ENCODE measurements at regions not wholly inside any gene's neighbourhood (a gene's known extent, or its start where the extent isn't known, plus 50 kb on each side); places are given as distances from the start of the nearest gene placed in this dataset.

- H3K4me2 ChIP-seq (ENCODE audit: low read length), result no peak overlapping the region
- no peaks in the 10 kb centered on the region for H3K4me1 ChIP-seq (ENCODE audit: control insufficient read depth in 1 of 2, insufficient read depth in 2 of 2, low read length in 2 of 2)
- H3K27ac ChIP-seq (ENCODE audit: low read depth, low read length), result no peak overlapping the region
- TF ChIP-seq FOSL1 (IDR thresholded peaks at IDR 0.05; ENCODE audit: low read depth) (no peak), EZH2 (IDR thresholded peaks at IDR 0.05) (no peak), TCF7L2 (IDR thresholded peaks at IDR 0.05; ENCODE audit: borderline replicate concordance, extremely low read depth, insufficient read depth, insufficient read length) (no peak), CEBPB (IDR thresholded peaks at IDR 0.05; ENCODE audit: low read depth) (no peak), POLR2A (IDR thresholded peaks at IDR 0.05; ENCODE audit: borderline replicate concordance, extremely low read depth, insufficient read depth, insufficient read length) (no peak), EGR1 (IDR thresholded peaks at IDR 0.05; ENCODE audit: low read depth) (no peak), POLR2AphosphoS5 (IDR thresholded peaks at IDR 0.05; ENCODE audit: low read depth, low read length) (no peak), SIN3A (IDR thresholded peaks at IDR 0.05; ENCODE audit: low read depth) (no peak)
- TF ChIP-seq, protein P1, sequence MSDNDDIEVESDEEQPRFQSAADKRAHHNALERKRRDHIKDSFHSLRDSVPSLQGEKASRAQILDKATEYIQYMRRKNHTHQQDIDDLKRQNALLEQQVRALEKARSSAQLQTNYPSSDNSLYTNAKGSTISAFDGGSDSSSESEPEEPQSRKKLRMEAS (IDR thresholded peaks at IDR 0.05), result no peak
- H3K9me3 ChIP-seq (ENCODE audit: control insufficient read depth in 1 of 2, insufficient read depth in 1 of 2, low read depth in 1 of 2, low read length in 2 of 2), result peaks cover 6 to 11% of the 10 kb centered on the region in 2 experiments; a peak in 2 of 4 replicates
- no peaks in the 10 kb centered on the region for H3K27me3 ChIP-seq (ENCODE audit: insufficient read depth, low read length)
- POLR2A ChIA-PET, result no interaction called here
- no peaks in the 10 kb centered on the region for H3K36me3 ChIP-seq (ENCODE audit: control insufficient read depth in 1 of 2, insufficient read depth in 2 of 2, low read length in 2 of 2)
- H3K4me3 ChIP-seq (replicated peaks in 1 of 2; ENCODE audit: low read depth in 1 of 2, low read length in 2 of 2), result no peak overlapping the region
- BruUV-seq (replicated peaks), result no TSS peak
- intact Hi-C loops (cut with micrococcal nuclease), result no loop called here
- no peaks in the 10 kb centered on the region for H4K20me1 ChIP-seq (ENCODE audit: insufficient read depth)
- H3K79me2 ChIP-seq (ENCODE audit: insufficient read depth, low read length), result no peaks in the 10 kb centered on the region
- ATAC-seq (no peak), DNase-seq (ENCODE audit: low read depth, low spot score) (no peak)
- H3K9ac ChIP-seq (ENCODE audit: low read length), result no peak overlapping the region
- H2AFZ ChIP-seq (ENCODE audit: low read depth, low read length, poor library complexity, severe bottlenecking), result no peak overlapping the region
- RAD21 ChIA-PET (ENCODE audit: low non-redundant PET in 1 of 2, low total read pairs in 2 of 2, uncharacterized antibody in 2 of 2, unreplicated experiment in 2 of 2), result no interaction called here
- H3K9me2 ChIP-seq (ENCODE audit: insufficient read depth), result no peaks in the 10 kb centered on the region
- CTCF ChIA-PET, result no interaction called here
Observed at GRCh38 chr2:184532551-184532950, 65.8 kb upstream of the ZNF804A start.

GRCh38 chr2:184534986-184535385 is 63.3 kb upstream of the ZNF804A start:
- intact Hi-C loops (cut with micrococcal nuclease), result no loop called here
- Histone ChIP-seq H3K79me2 (ENCODE audit: insufficient read depth, low read length) (no peaks in the 10 kb centered on the region), H3K4me2 (ENCODE audit: low read length) (no peak overlapping the region), H3K9me3 (ENCODE audit: control insufficient read depth in 1 of 2, insufficient read depth in 1 of 2, low read depth in 1 of 2, low read length in 2 of 2) (no peaks in the 10 kb centered on the region), H2AFZ (ENCODE audit: low read depth, low read length, poor library complexity, severe bottlenecking) (no peak overlapping the region), H3K27me3 (ENCODE audit: insufficient read depth, low read length) (no peaks in the 10 kb centered on the region), H3K9ac (ENCODE audit: low read length) (no peak overlapping the region), H3K36me3 (ENCODE audit: control insufficient read depth in 1 of 2, insufficient read depth in 2 of 2, low read length in 2 of 2) (no peaks in the 10 kb centered on the region), H3K4me3 (replicated peaks in 1 of 2; ENCODE audit: low read depth in 1 of 2, low read length in 2 of 2) (no peak overlapping the region), H3K4me1 (ENCODE audit: control insufficient read depth in 1 of 2, insufficient read depth in 2 of 2, low read length in 2 of 2) (no peaks in the 10 kb centered on the region), H3K9me2 (ENCODE audit: insufficient read depth) (no peaks in the 10 kb centered on the region), H3K27ac (ENCODE audit: low read depth, low read length) (no peak overlapping the region), H4K20me1 (ENCODE audit: insufficient read depth) (no peaks in the 10 kb centered on the region)
- ChIA-PET RAD21 (ENCODE audit: low non-redundant PET in 1 of 2, low total read pairs in 2 of 2, uncharacterized antibody in 2 of 2, unreplicated experiment in 2 of 2) (no interaction called here), POLR2A (no interaction called here), CTCF (no interaction called here)
- BruUV-seq (replicated peaks), result no TSS peak
- no peak for DNase-seq (ENCODE audit: low read depth, low spot score)
- no peak for ATAC-seq
- TF ChIP-seq REST (IDR thresholded peaks at IDR 0.05; ENCODE audit: low read depth), result no peak
- no peak for TF ChIP-seq CBX3 (IDR thresholded peaks at IDR 0.05; ENCODE audit: low read depth)
- TF ChIP-seq EZH2phosphoT487 (IDR thresholded peaks at IDR 0.05; ENCODE audit: borderline replicate concordance), result no peak
- TF ChIP-seq ZFX (IDR thresholded peaks at IDR 0.05), result no peak
- TF ChIP-seq YY1 (IDR thresholded peaks at IDR 0.05; ENCODE audit: extremely low read depth, insufficient replicate concordance, low read depth, low read length), result no peak
- no peak for TF ChIP-seq POLR2AphosphoS5 (IDR thresholded peaks at IDR 0.05; ENCODE audit: low read depth, low read length)
- TF ChIP-seq SP1 (IDR thresholded peaks at IDR 0.05; ENCODE audit: low read depth), result no peak
- TF ChIP-seq RAD21 (IDR thresholded peaks at IDR 0.05; ENCODE audit: low read depth), result no peak
- no peak for TF ChIP-seq TCF7L2 (IDR thresholded peaks at IDR 0.05; ENCODE audit: borderline replicate concordance, extremely low read depth, insufficient read depth, insufficient read length)
- no peak for TF ChIP-seq CTCF (IDR thresholded peaks at IDR 0.05 in 2 of 3, conservative IDR thresholded peaks at IDR 0.05 in 1 of 3; ENCODE audit: borderline replicate concordance in 1 of 3, insufficient read depth in 1 of 3, low read depth in 2 of 3, low read length in 2 of 3)
- TF ChIP-seq EZH2 (IDR thresholded peaks at IDR 0.05), result no peak
- TF ChIP-seq JUND (IDR thresholded peaks at IDR 0.05), result no peak
